HL-60 (cell line): ENCODE measurements at regions not wholly inside any gene's neighbourhood (a gene's known extent, or its start where the extent isn't known, plus 50 kb on each side); places are given as distances from the start of the nearest gene placed in this dataset.

Source experiments
- GABPA ChIP-seq: IDR thresholded peaks from 2 replicates; pipeline ENCODE4 v1.6.1; 2012; ENCODE audit warnings: low read depth
- POLR2AphosphoS5 ChIP-seq: IDR thresholded peaks from 2 replicates; pipeline ENCODE4 v1.6.1; 2012; ENCODE audit warnings: low read depth
- REST ChIP-seq: IDR thresholded peaks from 2 replicates; pipeline ENCODE4 v1.6.1; 2012; ENCODE audit warnings: low read depth; ENCODE audit not compliant: insufficient replicate concordance
- TF ChIP-seq, protein P1 (sequence below): IDR thresholded peaks from one replicate; pipeline ENCODE4 v1.5.1; 2011; ENCODE audit warnings: low read length, control low read depth, inconsistent platforms; ENCODE audit not compliant: insufficient read depth

DNA sequence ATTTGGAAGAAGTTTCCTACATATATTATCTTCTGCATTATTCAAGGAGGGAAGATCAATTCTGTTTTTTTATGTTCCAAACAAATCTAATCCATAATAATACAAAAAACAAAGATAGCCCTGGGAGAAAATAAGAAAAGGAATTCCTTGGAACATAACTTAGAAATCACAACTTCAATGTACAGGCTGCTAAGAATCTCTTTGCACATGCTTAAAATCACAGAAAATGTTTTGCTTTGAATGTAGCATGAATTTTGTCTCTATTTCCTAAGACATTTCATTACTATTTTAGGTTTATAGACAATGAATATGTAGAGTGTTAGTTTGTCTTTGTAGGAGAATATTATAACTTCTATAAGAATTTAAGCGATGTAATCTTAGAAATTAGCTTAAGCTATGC is 700.1 kb downstream of the RNF144B start:
- no peak for TF ChIP-seq REST
- no peak for TF ChIP-seq GABPA
- TF ChIP-seq, protein P1, sequence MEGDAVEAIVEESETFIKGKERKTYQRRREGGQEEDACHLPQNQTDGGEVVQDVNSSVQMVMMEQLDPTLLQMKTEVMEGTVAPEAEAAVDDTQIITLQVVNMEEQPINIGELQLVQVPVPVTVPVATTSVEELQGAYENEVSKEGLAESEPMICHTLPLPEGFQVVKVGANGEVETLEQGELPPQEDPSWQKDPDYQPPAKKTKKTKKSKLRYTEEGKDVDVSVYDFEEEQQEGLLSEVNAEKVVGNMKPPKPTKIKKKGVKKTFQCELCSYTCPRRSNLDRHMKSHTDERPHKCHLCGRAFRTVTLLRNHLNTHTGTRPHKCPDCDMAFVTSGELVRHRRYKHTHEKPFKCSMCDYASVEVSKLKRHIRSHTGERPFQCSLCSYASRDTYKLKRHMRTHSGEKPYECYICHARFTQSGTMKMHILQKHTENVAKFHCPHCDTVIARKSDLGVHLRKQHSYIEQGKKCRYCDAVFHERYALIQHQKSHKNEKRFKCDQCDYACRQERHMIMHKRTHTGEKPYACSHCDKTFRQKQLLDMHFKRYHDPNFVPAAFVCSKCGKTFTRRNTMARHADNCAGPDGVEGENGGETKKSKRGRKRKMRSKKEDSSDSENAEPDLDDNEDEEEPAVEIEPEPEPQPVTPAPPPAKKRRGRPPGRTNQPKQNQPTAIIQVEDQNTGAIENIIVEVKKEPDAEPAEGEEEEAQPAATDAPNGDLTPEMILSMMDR = no peak
- no peak for TF ChIP-seq POLR2AphosphoS5
